ENCODE measurements at regions not wholly inside any gene's neighbourhood (a gene's known extent, or its start where the extent isn't known, plus 50 kb on each side); places are given as distances from the start of the nearest gene placed in this dataset.

DNA sequence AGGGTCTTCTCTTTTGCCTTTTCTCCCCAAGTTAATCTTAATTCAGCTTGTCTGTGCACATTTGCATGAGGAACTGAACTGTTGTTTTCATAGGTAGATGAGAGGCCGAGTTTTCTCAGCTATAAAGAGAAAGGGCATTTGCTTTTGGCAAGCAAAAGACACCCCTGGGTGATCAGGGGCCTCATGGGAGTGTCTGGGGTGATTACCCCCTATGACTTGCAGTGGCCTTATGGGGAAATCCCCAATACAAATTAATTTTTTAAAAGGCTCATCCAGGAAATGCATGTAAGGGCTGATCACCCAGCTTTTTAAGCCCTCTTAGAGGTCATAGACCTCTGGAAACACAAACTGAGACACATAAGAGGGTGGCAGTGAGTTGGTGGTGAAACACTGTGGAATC is 56.4 kb upstream of the HMX1 start:
- Histone ChIP-seq H3K9ac (no peak overlapping the region), H3K27ac (ENCODE audit: low read depth in 2 of 2, low read length in 1 of 2) (no peak overlapping the region), H3K9me2 (no peaks in the 10 kb centered on the region), H3K4me1 (ENCODE audit: control insufficient read depth in 1 of 2, insufficient read depth in 2 of 2, low read depth in 1 of 2, low read length in 1 of 2) (no peaks in the 10 kb centered on the region), H3K79me2 (ENCODE audit: insufficient read depth) (no peaks in the 10 kb centered on the region), H3K4me3 (ENCODE audit: low read depth in 2 of 2, low read length in 1 of 2) (no peak overlapping the region), H3K4me2 (no peak overlapping the region), H3F3A (replicated peaks; ENCODE audit: insufficient read depth) (no peaks in the 10 kb centered on the region), H3K36me3 (replicated peaks in 1 of 2; ENCODE audit: control insufficient read depth in 1 of 2, insufficient read depth in 2 of 2, low read length in 1 of 2) (no peaks in the 10 kb centered on the region), H3K27me3 (ENCODE audit: insufficient read depth) (no peaks in the 10 kb centered on the region), H2AFZ (ENCODE audit: low read depth) (no peak overlapping the region), H3K9me3 (no peaks in the 10 kb centered on the region), H4K20me1 (ENCODE audit: insufficient read depth) (no peaks in the 10 kb centered on the region)
- TF ChIP-seq NFIC (IDR thresholded peaks at IDR 0.05; ENCODE audit: borderline replicate concordance), result no peak
- no peak for TF ChIP-seq FOXJ3 (CRISPR knock-in tag; IDR thresholded peaks at IDR 0.05)
- TF ChIP-seq RCOR1 (IDR thresholded peaks at IDR 0.05; ENCODE audit: low read length), result no peak
- TF ChIP-seq EZH2phosphoT487 (IDR thresholded peaks at IDR 0.05; ENCODE audit: borderline replicate concordance, low read depth), result no peak
- no peak for TF ChIP-seq SIN3A (IDR thresholded peaks at IDR 0.05; ENCODE audit: borderline replicate concordance, low read depth, low read length)
- no peak for TF ChIP-seq NRF1 (IDR thresholded peaks at IDR 0.05; ENCODE audit: low read depth, low read length)
- no peak for TF ChIP-seq FOXM1 (IDR thresholded peaks at IDR 0.05; ENCODE audit: low read depth)
- no peak for TF ChIP-seq RFX5 (IDR thresholded peaks at IDR 0.05; ENCODE audit: low read length)
- TF ChIP-seq TEAD4 (IDR thresholded peaks at IDR 0.05; ENCODE audit: borderline replicate concordance, insufficient read depth), result no peak
- TF ChIP-seq RXRA (IDR thresholded peaks at IDR 0.05; ENCODE audit: borderline replicate concordance, low read depth), result no peak
- TF ChIP-seq, protein P1, sequence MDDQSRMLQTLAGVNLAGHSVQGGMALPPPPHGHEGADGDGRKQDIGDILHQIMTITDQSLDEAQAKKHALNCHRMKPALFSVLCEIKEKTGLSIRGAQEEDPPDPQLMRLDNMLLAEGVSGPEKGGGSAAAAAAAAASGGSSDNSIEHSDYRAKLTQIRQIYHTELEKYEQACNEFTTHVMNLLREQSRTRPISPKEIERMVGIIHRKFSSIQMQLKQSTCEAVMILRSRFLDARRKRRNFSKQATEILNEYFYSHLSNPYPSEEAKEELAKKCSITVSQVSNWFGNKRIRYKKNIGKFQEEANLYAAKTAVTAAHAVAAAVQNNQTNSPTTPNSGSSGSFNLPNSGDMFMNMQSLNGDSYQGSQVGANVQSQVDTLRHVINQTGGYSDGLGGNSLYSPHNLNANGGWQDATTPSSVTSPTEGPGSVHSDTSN (IDR thresholded peaks at IDR 0.05), result no peak
- TF ChIP-seq MEF2A (IDR thresholded peaks at IDR 0.05; ENCODE audit: borderline replicate concordance, low read depth), result no peak
- no peak for TF ChIP-seq TAF1 (IDR thresholded peaks at IDR 0.05; ENCODE audit: borderline replicate concordance, low read depth, low read length)
- TF ChIP-seq, protein P2, sequence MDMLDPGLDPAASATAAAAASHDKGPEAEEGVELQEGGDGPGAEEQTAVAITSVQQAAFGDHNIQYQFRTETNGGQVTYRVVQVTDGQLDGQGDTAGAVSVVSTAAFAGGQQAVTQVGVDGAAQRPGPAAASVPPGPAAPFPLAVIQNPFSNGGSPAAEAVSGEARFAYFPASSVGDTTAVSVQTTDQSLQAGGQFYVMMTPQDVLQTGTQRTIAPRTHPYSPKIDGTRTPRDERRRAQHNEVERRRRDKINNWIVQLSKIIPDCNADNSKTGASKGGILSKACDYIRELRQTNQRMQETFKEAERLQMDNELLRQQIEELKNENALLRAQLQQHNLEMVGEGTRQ (IDR thresholded peaks at IDR 0.05; ENCODE audit: borderline replicate concordance, low read depth, low read length), result no peak
- TF ChIP-seq, protein P3, sequence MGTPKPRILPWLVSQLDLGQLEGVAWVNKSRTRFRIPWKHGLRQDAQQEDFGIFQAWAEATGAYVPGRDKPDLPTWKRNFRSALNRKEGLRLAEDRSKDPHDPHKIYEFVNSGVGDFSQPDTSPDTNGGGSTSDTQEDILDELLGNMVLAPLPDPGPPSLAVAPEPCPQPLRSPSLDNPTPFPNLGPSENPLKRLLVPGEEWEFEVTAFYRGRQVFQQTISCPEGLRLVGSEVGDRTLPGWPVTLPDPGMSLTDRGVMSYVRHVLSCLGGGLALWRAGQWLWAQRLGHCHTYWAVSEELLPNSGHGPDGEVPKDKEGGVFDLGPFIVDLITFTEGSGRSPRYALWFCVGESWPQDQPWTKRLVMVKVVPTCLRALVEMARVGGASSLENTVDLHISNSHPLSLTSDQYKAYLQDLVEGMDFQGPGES (IDR thresholded peaks at IDR 0.05; ENCODE audit: low read depth, low read length), result no peak
- TF ChIP-seq, protein P4, sequence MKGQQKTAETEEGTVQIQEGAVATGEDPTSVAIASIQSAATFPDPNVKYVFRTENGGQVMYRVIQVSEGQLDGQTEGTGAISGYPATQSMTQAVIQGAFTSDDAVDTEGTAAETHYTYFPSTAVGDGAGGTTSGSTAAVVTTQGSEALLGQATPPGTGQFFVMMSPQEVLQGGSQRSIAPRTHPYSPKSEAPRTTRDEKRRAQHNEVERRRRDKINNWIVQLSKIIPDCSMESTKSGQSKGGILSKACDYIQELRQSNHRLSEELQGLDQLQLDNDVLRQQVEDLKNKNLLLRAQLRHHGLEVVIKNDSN (IDR thresholded peaks at IDR 0.05; ENCODE audit: borderline replicate concordance, low read depth), result no peak
- TF ChIP-seq, protein P5, sequence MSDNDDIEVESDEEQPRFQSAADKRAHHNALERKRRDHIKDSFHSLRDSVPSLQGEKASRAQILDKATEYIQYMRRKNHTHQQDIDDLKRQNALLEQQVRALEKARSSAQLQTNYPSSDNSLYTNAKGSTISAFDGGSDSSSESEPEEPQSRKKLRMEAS (IDR thresholded peaks at IDR 0.05; ENCODE audit: low read depth), result no peak
- WGBS (ENCODE audit: low lambda C conversion rate), result 0% methylated on average over 1 of the region's 1 CpG
- CTCF ChIA-PET, result interaction anchor here (0.7 to 4.5 kb wide), 4 partner anchors 9 to 91 kb away, joined by 3 to 47 read pairs (median 7); no protein-coding TSS in a partner anchor
- DNase-seq, result no peak
- POLR2A ChIA-PET, result no interaction called here
